MCF 10A (cell line): ENCODE measurements at regions not wholly inside any gene's neighbourhood (a gene's known extent, or its start where the extent isn't known, plus 50 kb on each side); places are given as distances from the start of the nearest gene placed in this dataset.

Experiments used
- BruUV-seq: library from RNA; stranded (reverse); fragments of 400-500 nt; replicated peaks from 2 replicates; lab custom pipeline; 2021; lab: Mats Ljungman, UMichigan
- CTCF ChIA-PET: fragments of 300-600 bp; sonication (Branson Sonifier 250); formaldehyde crosslinking; extraction: SDS; loops from one replicate; lab custom pipeline; 2021; ENCODE audit warnings: antibody characterized with exemption, inconsistent platforms; lab: Yijun Ruan, JAX
- POLR2A ChIA-PET: fragments of 300-600, 350-650 bp; sonication (Branson Sonifier 250); formaldehyde crosslinking; extraction: SDS; loops from one replicate; lab custom pipeline; 2020; ENCODE audit warnings: antibody characterized with exemption, inconsistent platforms; lab: Yijun Ruan, JAX
- DNase-seq: peaks from one replicate; pipeline ENCODE4 v3.0.0-alpha.2; 2018; ENCODE audit not compliant: unreplicated experiment
- H3K27ac Mint-ChIP-seq: one replicate; pipeline ENCODE4 v1.8.0; 2022; ENCODE audit warnings: mild to moderate bottlenecking, low read depth, mixed read lengths; ENCODE audit not compliant: unreplicated experiment
- H3K27me3 Mint-ChIP-seq: one replicate; pipeline ENCODE4 v1.8.0; 2022; ENCODE audit warnings: mixed read lengths; ENCODE audit not compliant: insufficient read depth, unreplicated experiment
- H3K36me3 Mint-ChIP-seq: one replicate; pipeline ENCODE4 v1.8.0; 2022; ENCODE audit warnings: mild to moderate bottlenecking, moderate library complexity, mixed read lengths; ENCODE audit not compliant: insufficient read depth, unreplicated experiment
- H3K4me1 Mint-ChIP-seq: one replicate; pipeline ENCODE4 v1.8.0; 2022; ENCODE audit warnings: mixed read lengths; ENCODE audit not compliant: insufficient read depth, unreplicated experiment
- H3K4me3 Mint-ChIP-seq: one replicate; pipeline ENCODE4 v1.8.0; 2022; ENCODE audit warnings: mild to moderate bottlenecking, moderate library complexity, mixed read lengths; ENCODE audit not compliant: unreplicated experiment
- H3K9me3 Mint-ChIP-seq: one replicate; pipeline ENCODE4 v1.8.0; 2022; ENCODE audit warnings: mixed read lengths; ENCODE audit not compliant: unreplicated experiment
- CTCF ChIP-seq: fragments of 200-600 bp; IDR thresholded peaks from one replicate; pipeline ENCODE4 v1.8.0; 2022; ENCODE audit warnings: antibody characterized with exemption, mild to moderate bottlenecking; ENCODE audit not compliant: unreplicated experiment
- intact Hi-C: fragments of 100-400 bp; cut with micrococcal nuclease; formaldehyde crosslinking; loops from 2 replicates; pipeline ENCODE4 v1.14.1; 2022

GRCh38 chr1:244171241-244171985, 120.3 kb downstream of the ZBTB18 start:
- BruUV-seq: no TSS peak
- Mint-ChIP-seq H3K4me3 (no peak overlapping the region), H3K4me1 (no peaks in the 10 kb centered on the region), H3K9me3 (no peaks in the 10 kb centered on the region), H3K27me3 (no peaks in the 10 kb centered on the region), H3K27ac (no peak overlapping the region), H3K36me3 (no peaks in the 10 kb centered on the region)
- TF ChIP-seq CTCF: no peak
- POLR2A ChIA-PET: interaction anchor here (0.5 kb wide), 1 partner anchor 914 kb away, joined by 3 read pairs; no protein-coding TSS in a partner anchor
- no peak for DNase-seq
- CTCF ChIA-PET: no interaction called here
- intact Hi-C loops: no loop called here

- H3K4me3 Mint-ChIP-seq: no peak overlapping the region
- no peak for TF ChIP-seq CTCF
- no peaks in the 10 kb centered on the region for H3K4me1 Mint-ChIP-seq
- intact Hi-C loops: no loop called here
- H3K9me3 Mint-ChIP-seq: no peaks in the 10 kb centered on the region
- H3K36me3 Mint-ChIP-seq: no peaks in the 10 kb centered on the region
- no peak overlapping the region for H3K27ac Mint-ChIP-seq
- no peaks in the 10 kb centered on the region for H3K27me3 Mint-ChIP-seq
- no peak for DNase-seq
- ChIA-PET CTCF (interaction anchor here (0.5 to 0.6 kb wide), 2 partner anchors 21 to 115 kb away, joined by 3 read pairs; no protein-coding TSS in a partner anchor), POLR2A (interaction anchor here (0.7 kb wide), 1 partner anchor 832 kb away, joined by 3 read pairs; no protein-coding TSS in a partner anchor)
- no TSS peak for BruUV-seq
These were observed 122.2 kb downstream of the ZBTB18 start for GRCh38 chr1:244173240-244173639.

GRCh38 chr1:244173769-244174168, 122.7 kb downstream of the ZBTB18 start:
- no peak for TF ChIP-seq CTCF
- Mint-ChIP-seq H3K36me3 (no peaks in the 10 kb centered on the region), H3K9me3 (no peaks in the 10 kb centered on the region), H3K4me3 (no peak overlapping the region), H3K4me1 (no peaks in the 10 kb centered on the region), H3K27me3 (no peaks in the 10 kb centered on the region), H3K27ac (no peak overlapping the region)
- no TSS peak for BruUV-seq
- intact Hi-C loops: no loop called here
- POLR2A ChIA-PET: interaction anchor here (0.7 kb wide), 1 partner anchor 832 kb away, joined by 3 read pairs; no protein-coding TSS in a partner anchor
- CTCF ChIA-PET: interaction anchor here (0.5 to 0.8 kb wide), 4 partner anchors 20 to 114 kb away, joined by 3 to 4 read pairs (median 3); no protein-coding TSS in a partner anchor
- no peak for DNase-seq

GRCh38 chr1:244174922-244175521, 123.9 kb downstream of the ZBTB18 start:
- Mint-ChIP-seq H3K9me3 (no peaks in the 10 kb centered on the region), H3K27ac (no peak overlapping the region), H3K4me3 (no peak overlapping the region), H3K4me1 (no peaks in the 10 kb centered on the region), H3K27me3 (no peaks in the 10 kb centered on the region), H3K36me3 (no peaks in the 10 kb centered on the region)
- no TSS peak for BruUV-seq
- POLR2A ChIA-PET: no interaction called here
- no peak for TF ChIP-seq CTCF
- no peak for DNase-seq
- CTCF ChIA-PET: no interaction called here
- intact Hi-C loops: no loop called here
